RWPE2 (cell line): ENCODE measurements at regions not wholly inside any gene's neighbourhood (a gene's known extent, or its start where the extent isn't known, plus 50 kb on each side); places are given as distances from the start of the nearest gene placed in this dataset.

Experiments
- ATAC-seq: fragments of 200-7000 bp; cut with Tn5 transposase; 3 replicates; pipeline ENCODE4 v1.9.1; 2021; ENCODE audit warnings: low read depth
- DNase-seq: peaks from one replicate; pipeline ENCODE4 v3.0.0-alpha.2; 2020; ENCODE audit warnings: low spot score
- H3K27ac ChIP-seq: fragments of 450-650 bp; 2 replicates; pipeline ENCODE4 v1.5.1; 2017; ENCODE audit warnings: mild to moderate bottlenecking; ENCODE audit not compliant: poor library complexity, severe bottlenecking
- H3K27me3 ChIP-seq: fragments of 250-450 bp; sonication (Bioruptor Pico); 2 replicates; pipeline ENCODE4 v1.5.1; 2021; ENCODE audit warnings: mild to moderate bottlenecking, moderate library complexity; ENCODE audit not compliant: insufficient read depth, poor library complexity, severe bottlenecking
- H3K36me3 ChIP-seq: fragments of 250-450 bp; sonication (Bioruptor Pico); 2 replicates; pipeline ENCODE4 v1.5.1; 2020; ENCODE audit warnings: low read depth, mild to moderate bottlenecking, moderate library complexity
- H3K4me1 ChIP-seq: fragments of 250-450 bp; sonication (Bioruptor Pico); 2 replicates; pipeline ENCODE4 v1.5.1; 2021; ENCODE audit warnings: mild to moderate bottlenecking, moderate library complexity; ENCODE audit not compliant: insufficient read depth, poor library complexity, severe bottlenecking
- H3K4me3 ChIP-seq: fragments of 250-450 bp; sonication (Bioruptor Pico); 2 replicates; pipeline ENCODE4 v1.5.1; 2021; ENCODE audit warnings: mild to moderate bottlenecking, moderate library complexity; ENCODE audit not compliant: severe bottlenecking
- H3K9me3 ChIP-seq: fragments of 250-450 bp; sonication (Bioruptor Pico); 2 replicates; pipeline ENCODE4 v1.5.1; 2021; ENCODE audit warnings: mild to moderate bottlenecking, moderate library complexity; ENCODE audit not compliant: severe bottlenecking
- CTCF ChIP-seq: fragments of 450-650 bp; IDR thresholded peaks from one replicate; pipeline ENCODE4 v1.5.1; 2017; ENCODE audit warnings: mild to moderate bottlenecking, moderate library complexity; ENCODE audit not compliant: poor library complexity, severe bottlenecking

DNA sequence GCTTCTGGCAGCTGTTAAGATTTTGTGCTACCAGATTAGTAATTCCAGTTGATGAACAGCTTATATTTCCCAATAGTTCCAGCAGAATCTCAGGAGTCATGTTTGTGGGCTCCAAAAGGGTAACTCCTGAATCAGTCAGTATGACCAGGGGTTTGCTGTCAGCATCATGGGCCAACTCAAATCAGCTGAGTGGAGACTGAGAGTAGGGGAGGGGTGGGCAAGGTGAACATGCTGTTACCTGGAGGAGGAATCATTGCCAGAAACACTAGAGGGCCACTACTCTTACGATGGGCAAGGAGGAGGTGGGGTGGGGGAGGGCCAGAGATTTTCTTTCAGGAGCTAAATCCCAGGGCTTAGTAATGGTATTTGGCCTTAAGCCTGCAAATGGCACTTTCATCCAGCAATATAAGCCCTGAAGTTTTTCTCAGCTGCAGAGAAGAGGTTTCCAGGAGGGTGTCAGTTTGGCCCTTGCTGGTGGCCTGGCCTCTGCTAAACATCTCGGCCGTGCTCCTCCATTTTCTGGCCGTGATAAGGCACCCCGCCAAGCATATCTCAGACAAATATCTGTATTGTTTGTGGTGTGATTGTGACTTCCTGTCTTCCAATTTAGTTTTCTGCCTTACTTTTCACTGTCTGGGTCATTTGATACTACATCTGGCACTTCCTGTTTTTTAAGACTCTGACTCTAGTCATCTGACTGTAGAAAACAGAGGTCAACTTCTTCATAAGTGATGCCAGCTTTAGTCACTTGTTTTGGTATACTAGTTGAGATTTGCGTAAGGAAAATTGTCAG, 120.5 kb upstream of the CXCR4 start:
- Histone ChIP-seq H3K4me1 (peaks cover 11% of the 10 kb centered on the region), H3K36me3 (no peaks in the 10 kb centered on the region), H3K27ac (peak overlapping the region; percentile 54), H3K27me3 (no peaks in the 10 kb centered on the region), H3K9me3 (no peaks in the 10 kb centered on the region), H3K4me3 (no peak overlapping the region)
- ATAC-seq (peak; percentile 53), DNase-seq (no peak)
- TF ChIP-seq CTCF = no peak

- Histone ChIP-seq H3K4me1 (peaks cover 11% of the 10 kb centered on the region), H3K9me3 (no peaks in the 10 kb centered on the region), H3K4me3 (no peak overlapping the region), H3K27ac (no peak overlapping the region), H3K36me3 (no peaks in the 10 kb centered on the region), H3K27me3 (peaks cover 13% of the 10 kb centered on the region)
- peak; percentile 71 for DNase-seq
- no peak for TF ChIP-seq CTCF
- peak; percentile 95 for ATAC-seq
These were observed 118.1 kb upstream of the CXCR4 start for GRCh38 chr2:136236019-136236418.

DNA sequence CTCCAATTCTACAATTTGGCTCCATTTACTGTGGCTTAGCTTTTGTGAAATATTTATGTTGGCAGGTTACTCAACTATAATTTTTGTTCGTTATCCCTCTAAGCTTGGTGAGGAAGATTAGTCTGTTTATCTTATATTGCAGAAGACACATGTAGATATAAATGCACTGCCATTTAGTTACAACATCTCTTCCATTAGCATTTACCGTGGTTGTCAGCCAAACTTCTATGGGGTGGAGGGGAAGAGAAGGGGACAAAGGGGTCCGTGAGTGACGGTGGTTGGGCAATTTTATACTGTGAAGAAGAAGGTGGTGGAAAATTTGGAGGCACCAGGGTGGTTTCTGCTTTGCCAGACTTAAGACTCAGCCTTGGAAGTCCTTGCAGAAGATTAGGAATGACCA, 117.6 kb upstream of the CXCR4 start:
- Histone ChIP-seq H3K9me3 (no peaks in the 10 kb centered on the region), H3K36me3 (no peaks in the 10 kb centered on the region), H3K27ac (no peak overlapping the region), H3K4me3 (no peak overlapping the region), H3K27me3 (peaks cover 17% of the 10 kb centered on the region), H3K4me1 (peaks cover 11% of the 10 kb centered on the region)
- no peak for TF ChIP-seq CTCF
- ATAC-seq (no peak), DNase-seq (no peak)

GRCh38 chr2:136234261-136234660, 116.3 kb upstream of the CXCR4 start:
- H3K27ac ChIP-seq = no peak overlapping the region
- H3K9me3 ChIP-seq = no peaks in the 10 kb centered on the region
- ATAC-seq (no peak), DNase-seq (no peak)
- H3K36me3 ChIP-seq = no peaks in the 10 kb centered on the region
- TF ChIP-seq CTCF = no peak
- H3K4me3 ChIP-seq = no peak overlapping the region
- peaks cover 11% of the 10 kb centered on the region for H3K4me1 ChIP-seq
- peaks cover 28% of the 10 kb centered on the region for H3K27me3 ChIP-seq

DNA sequence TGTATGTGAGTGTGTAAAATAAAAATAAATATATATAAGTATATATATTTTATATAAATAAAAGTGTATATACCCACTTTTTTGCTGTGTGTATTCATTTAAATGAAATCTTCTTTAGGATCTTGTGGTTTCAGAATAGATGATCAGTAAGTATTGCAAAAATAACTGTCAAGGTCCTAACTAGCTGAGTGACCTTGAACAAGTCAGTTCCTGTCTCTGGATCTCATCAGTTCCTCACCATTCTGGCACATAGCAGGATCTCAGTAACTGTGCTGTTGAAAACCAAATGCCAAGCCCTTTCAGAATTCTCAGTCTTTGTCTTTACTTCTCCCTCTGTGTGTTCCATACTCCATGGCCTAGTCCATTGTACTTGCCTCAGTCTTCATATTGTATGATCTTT, 115.3 kb upstream of the CXCR4 start:
- no peak for DNase-seq
- Histone ChIP-seq H3K4me3 (no peak overlapping the region), H3K36me3 (no peaks in the 10 kb centered on the region), H3K4me1 (peaks cover 6% of the 10 kb centered on the region), H3K9me3 (no peaks in the 10 kb centered on the region), H3K27ac (no peak overlapping the region), H3K27me3 (peaks cover 31% of the 10 kb centered on the region)
- no peak for TF ChIP-seq CTCF
- no peak for ATAC-seq
